ENCODE measurements at regions not wholly inside any gene's neighbourhood (a gene's known extent, or its start where the extent isn't known, plus 50 kb on each side); places are given as distances from the start of the nearest gene placed in this dataset.
"Not testable (repeated sequence)": the region's sequence is repeated elsewhere in the genome, so short reads cannot be mapped to it uniquely, and the experiment has no call there.

DNA sequence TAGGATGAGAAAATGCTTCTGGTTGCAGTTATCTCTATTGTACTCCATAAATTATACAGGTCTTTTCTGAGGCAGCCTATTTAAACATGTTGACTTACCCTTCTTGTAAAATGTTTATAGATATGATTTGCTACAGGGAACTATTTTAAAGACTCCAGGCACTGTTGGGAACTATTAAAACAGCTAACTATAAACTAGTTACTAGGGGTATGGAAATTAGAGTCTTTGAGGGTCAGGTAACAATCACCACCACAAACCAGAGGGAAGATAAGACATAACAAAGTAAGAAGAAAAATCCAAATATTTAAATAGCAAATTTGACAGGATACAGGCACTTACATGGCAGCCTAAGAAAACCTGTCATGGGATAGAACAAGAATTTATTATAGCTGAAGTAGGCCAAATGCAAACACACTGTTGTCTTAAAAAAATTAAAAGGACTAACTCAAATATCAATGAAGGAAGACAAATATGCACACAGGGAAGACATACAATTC is 251.0 kb upstream of the CWC22 start:
- CTCF ChIA-PET, result no interaction called here
- POLR2A ChIA-PET, result no interaction called here

DNA sequence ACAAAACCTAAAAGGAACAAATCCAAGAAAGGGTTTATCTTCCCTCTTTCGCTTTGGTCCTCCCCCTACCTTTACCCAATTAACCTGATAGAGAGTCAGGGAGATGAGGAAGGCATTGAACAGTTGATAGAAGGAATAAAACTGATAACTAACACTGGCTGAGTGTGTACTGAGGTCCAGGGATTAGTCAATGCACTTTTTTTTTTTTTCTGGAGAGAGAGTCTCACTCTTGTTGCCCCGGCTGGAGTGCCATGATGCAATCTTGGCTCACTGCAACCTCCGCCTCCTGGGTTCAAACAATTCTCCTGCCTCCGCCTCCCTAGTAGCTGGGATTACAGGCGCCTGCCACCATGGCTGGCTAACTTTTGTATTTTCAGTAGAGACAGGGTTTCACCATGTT is 250.2 kb upstream of the CWC22 start:
- POLR2A ChIA-PET, result no interaction called here
- CTCF ChIA-PET, result no interaction called here

DNA sequence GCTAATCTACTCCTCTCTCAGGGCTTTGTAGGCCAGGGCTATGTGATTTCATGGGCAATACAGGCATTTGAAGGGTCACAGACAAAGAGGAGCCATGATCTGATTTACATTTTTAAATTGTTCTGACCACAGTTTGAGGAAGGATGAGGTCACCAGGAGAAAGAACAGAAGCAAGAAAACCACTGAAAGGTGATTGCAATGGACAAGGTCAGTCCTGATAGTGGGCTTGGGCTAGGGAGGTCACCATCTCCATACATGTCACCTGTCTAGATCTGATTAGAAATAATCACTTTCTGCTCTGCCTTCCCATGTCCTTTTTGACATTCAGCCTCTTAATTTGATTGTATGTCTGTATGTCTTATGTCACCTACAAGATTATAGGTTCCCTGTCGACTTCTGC is 248.9 kb upstream of the CWC22 start:
- ChIA-PET POLR2A (interaction anchor here (0.6 kb wide), 1 partner anchor 137 kb away, joined by 3 read pairs; no protein-coding TSS in a partner anchor), CTCF (no interaction called here)

DNA sequence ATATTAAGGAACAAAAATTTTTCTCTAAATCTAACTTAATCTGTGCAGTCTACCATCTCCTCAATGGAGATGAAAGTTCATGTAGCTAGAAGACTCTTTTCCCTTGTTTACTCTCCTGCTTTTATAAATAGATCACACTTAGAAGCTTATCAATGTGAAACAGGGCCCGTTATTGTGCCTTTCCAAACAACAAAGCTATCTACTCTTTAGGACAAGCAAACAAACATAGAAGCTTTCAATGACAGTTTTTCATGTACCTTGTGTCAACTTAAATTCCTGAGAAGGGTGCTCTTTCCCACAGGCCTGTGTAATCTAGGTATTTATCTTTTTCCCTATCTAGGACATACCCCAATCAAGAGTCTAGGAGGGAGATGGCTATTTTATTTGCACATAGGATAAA is 247.8 kb upstream of the CWC22 start:
- ChIA-PET POLR2A (no interaction called here), CTCF (no interaction called here)

DNA sequence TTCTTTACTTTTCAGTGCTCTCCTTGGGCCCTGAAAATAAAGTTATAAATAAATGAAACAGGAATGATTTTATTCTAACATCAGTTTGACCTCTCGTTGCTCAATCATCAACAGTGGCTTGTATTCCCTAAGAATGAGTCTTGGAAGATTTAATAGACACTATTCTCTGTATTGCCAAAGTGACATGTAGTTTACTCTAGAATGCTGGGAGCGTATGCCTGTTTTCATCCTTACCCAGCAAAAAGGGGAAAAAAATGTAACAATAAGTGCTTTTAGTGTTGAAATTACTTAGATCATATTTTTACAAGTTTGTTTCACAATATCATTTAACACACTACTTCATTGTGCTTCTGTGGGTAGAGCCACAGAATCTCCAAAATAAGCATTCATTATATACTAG is 240.6 kb upstream of the CWC22 start:
- ChIA-PET POLR2A (no interaction called here), CTCF (no interaction called here)

DNA sequence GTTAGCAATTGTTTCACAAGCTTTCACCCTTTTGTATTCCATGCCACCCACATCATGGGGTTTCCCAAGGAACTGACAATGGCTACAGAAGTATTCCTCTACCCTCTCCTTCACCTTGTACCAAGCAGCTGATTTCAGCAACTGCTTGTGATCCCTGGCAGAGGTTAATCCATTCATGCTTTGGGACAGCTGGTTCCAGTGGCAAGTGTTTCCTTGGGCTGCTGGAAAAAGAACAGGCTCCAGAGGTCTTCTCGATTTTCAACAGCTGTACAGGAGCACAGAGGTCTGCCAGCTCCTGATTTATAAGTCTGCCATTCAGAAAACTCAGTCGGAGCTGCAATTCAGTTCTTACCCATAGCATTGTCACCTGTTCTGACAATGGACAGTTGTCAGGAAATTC is 239.2 kb upstream of the CWC22 start:
- POLR2A ChIA-PET, result no interaction called here
- CTCF ChIA-PET, result no interaction called here

DNA sequence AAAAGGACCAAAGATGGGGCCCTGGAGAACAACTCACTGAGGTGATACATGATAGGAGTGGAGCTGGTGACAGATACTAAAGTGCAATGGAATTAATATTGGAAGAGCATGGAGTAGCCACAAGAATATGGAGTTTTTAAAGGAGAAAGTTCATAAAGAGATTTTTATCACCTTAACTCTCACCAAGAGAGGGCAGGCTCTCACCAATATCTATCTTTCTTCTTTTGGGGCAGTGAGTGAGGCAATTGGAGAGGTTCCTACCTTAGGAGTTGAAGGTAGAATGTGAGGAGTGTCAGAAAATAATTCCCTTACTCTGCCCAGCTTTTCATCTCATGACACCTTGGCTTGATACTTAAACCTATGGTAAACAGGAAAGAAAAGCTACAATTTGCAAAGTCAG is 233.7 kb upstream of the CWC22 start:
- CTCF ChIA-PET, result no interaction called here
- POLR2A ChIA-PET, result no interaction called here

DNA sequence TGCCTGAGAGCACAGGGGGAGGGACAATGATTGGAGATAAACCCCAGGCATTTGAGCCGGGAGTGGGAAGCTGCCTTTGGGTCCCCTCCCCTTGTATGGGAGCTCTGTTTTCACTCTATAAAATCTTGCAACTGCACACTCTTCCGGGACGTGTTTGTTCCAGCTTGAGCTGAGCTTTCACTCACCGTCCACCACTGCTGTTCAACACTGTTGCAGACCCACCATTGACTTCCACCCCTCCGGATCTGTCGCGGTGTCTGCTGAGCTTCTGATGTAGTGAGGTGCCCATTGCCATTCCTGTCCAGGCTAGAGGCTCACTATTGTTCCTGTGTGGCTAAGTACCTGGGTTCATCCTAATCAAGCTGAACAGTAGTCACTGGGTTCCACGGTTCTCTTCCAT is 231.6 kb upstream of the CWC22 start:
- CTCF ChIA-PET, result no interaction called here

DNA sequence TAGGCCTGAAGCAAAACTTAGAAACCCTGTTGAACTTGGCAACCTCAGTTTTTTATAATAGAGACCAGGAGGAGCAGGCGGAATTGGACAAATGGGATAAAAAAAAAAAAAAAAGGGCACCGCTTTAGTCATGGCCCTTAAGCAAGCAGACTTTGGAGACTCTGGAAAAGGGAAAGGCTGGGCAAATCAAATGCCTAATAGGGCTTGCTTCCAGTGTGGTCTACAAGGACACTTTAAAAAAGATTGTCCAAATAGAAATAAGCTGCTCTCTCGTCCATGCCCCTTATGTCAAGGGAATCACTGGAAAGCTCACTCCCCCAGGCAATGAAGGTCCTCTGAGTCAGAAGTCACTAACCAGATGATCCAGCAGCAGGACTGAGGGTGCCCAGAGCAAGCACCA is 229.0 kb upstream of the CWC22 start:
- CTCF ChIA-PET, POLR2A ChIA-PET: not testable (repeated sequence)

More for the DNA sequence above, 231.6 kb upstream of the CWC22 start:
- POLR2A ChIA-PET, result no interaction called here

DNA sequence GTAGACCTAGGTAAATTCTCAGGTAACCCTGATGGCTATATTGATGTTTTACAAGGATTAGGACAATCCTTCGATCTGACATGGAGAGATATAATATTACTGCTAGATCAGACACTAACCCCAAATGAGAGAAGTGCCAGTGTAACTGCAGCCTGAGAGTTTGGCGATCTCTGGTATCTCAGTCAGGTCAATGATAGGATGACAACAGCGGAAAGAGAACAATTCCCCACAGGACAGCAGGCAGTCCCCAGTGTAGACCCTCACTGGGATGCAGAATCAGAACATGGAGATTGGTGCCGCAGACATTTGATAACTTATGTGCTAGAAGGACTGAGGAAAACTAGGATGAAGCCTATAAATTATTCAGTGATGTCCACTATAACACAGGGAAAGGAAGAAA is 228.4 kb upstream of the CWC22 start:
- POLR2A ChIA-PET, CTCF ChIA-PET: not testable (repeated sequence)

DNA sequence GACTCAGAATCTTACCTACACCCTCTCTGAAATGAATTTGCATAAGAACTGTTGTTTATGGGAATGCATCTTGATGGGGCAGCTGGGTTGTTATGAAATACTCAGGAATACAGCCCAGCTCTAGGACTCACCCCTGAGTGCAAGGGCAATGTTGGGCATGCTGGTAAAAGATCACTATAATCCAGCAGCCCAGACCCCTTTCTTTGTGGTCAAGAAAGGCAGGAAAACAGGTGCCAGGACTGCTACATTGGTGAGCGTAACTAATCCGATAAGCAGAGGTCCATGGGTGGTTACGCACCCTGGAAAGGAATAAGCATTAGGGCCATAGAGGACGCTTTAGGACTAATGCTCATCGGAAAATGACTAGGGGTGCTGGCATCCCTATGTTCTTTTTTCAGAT is 227.9 kb upstream of the CWC22 start:
- POLR2A ChIA-PET, CTCF ChIA-PET: not testable (repeated sequence)

DNA sequence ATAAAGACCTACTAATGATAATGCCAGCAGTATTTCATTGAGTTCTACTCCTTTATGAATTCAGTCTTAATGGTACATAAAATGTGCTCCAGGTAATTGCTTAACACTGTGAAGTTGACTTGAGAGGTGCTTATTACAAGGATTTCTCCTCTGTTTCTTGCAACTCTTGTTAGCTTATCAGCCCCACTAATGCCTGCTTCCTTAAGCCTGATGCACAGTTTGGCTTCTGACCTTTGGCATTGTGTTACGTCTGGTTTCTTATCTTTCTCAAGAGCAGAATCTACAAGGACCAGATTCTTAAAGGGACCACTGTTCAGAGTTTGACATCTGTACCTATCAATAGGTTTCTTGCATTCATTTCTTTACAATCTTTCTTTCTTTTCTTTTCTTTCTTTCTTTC is 223.9 kb upstream of the CWC22 start:
- POLR2A ChIA-PET, result no interaction called here
- CTCF ChIA-PET, result no interaction called here

DNA sequence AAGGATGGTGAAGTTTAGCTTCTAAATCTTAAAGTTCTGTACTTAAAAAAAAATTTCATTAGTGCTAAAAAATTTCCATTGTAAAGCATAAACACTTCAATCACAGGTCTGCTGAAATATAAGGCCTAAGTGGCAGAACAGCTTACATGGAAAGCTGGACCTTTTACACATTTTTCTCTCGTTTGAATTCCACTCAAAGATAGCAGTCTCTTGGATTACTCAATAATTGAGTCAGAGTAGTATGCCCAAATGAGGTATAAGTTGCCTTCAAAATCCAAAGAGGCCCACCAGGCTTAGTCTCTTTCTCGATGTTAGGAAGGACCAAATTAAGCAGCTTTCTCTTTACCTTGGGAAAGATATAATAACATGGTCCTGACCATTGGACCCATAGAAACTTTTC is 220.4 kb upstream of the CWC22 start:
- CTCF ChIA-PET, result no interaction called here
- POLR2A ChIA-PET, result no interaction called here

DNA sequence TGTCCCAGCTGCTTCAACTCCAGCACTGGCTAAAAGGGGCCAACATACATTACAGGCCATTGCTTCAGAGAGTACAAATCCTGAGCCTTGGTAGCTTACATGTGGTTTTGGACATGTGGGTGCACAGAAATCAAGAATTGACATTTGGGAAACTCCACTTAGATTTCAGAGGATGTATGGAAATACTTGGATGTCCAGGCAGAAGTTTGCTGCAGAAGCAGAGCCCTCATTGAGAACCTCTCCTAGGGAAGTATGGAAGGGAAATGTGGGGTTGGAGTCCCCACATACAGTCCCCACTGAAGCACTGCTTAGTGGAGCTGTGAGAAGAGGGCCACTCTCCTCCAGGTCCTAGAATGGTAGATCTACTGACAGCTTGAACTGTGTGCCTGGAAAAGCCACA is 218.0 kb upstream of the CWC22 start:
- ChIA-PET CTCF (no interaction called here), POLR2A (no interaction called here)

DNA sequence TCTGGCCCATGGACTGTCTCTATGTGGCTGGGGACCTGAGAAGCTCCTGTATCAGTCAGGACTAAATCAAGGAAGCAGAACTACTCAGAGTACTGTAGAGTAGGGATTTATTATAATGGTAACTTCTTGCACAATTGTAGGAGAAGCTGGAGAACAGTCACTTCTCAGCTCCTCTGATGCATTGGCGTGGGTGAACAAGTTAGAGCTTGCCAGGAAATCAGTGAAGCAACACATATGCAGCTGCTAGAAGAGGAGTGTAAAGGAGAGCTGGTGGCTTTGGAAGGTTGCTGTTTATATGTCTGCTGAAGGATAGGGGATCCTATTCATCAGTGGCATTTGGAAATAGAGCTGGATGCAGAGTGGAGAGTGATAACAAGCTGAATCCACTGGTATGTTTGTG is 215.5 kb upstream of the CWC22 start:
- ChIA-PET CTCF (no interaction called here), POLR2A (no interaction called here)

DNA sequence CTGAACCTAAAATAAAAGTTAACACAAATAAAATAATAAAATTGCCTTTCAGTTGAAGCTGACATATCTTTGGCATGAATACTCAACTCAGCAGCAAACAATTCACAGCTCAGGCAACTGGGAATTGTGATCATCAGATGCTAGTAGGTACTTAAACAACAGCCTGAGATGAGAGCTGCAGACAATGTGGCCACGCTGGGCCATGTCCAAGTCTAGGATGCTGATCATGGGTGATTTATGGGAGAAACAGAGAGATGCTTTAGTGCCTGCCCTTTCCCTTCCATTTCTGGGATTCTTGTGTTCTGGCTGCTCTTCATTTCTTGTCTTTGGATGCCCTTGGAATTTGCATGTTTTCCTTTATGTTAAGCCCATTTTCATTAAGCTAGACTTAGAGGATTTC is 212.4 kb upstream of the CWC22 start:
- CTCF ChIA-PET, result no interaction called here

DNA sequence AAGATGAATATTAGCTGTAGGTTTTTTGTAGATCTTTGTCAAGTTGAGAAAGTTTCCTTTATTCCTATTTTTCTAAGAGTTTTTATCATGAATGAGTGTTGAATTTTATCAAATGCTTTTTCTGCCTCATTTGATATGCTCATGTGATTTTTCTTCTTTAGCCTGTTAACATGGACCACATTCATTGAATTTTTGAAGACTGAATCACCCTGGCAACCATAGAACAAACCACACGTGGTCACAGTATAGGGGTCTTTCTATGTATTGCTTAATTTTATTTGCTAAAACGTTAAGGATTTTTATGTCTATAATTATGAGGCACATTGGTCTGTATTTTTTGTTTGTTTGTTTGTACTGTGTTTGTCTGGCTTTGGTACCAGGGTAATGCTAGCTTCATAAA is 201.7 kb upstream of the CWC22 start:
- ChIA-PET CTCF (no interaction called here), POLR2A (no interaction called here)

More for the DNA sequence above, 212.4 kb upstream of the CWC22 start:
- POLR2A ChIA-PET, result no interaction called here

DNA sequence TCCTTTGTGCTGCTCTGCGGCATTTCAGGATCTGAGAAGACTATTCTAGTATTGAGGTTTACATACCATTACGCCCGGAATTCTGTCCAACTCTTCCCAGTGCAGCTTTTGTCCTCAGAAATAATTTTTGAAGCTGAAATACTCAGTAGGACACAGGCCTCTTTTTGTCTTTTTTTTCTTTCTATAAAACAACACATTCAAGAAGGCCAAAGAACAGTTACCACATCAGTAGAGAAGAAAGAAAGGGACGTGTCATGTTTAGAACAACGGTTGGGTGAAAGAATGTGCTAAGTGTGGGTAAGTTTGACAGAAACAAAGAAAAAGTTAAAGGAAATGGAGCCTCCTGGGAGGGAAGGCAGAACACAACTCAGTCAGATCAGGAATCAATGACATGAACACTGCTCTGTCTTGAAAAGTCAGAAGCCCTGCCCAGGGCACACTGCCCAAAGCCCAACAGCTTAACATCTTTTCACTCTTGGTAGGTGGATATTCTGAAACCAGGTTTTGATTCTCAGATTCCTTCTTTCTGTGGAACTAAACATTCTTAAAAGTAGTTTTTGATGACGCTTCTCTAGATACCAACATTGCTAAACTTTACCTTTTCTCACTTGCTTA is 198.6 kb upstream of the CWC22 start:
- POLR2A ChIA-PET, result no interaction called here
- CTCF ChIA-PET, result interaction anchor here (0.6 kb wide), 1 partner anchor 10 kb away, joined by 3 read pairs; no protein-coding TSS in a partner anchor

DNA sequence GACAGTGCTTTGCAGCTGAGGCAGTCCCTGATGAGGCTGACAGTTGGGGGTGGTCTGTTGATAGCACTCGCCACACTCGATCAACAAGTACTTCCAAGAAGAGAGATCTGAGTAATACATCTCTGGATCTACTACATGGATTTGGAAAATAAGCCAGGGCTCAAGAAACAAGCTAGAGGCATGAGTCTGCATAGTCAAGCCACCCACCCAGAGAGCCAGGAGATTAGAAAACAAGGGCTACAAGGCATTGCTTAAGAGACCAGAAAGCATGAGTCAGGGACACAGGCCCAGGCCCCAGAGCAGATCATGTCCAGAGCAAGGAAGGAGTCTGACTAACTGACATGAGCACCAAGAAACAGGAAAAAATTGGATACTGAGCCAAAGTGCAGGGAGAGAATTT is 196.9 kb upstream of the CWC22 start:
- ChIA-PET POLR2A (no interaction called here), CTCF (no interaction called here)

DNA sequence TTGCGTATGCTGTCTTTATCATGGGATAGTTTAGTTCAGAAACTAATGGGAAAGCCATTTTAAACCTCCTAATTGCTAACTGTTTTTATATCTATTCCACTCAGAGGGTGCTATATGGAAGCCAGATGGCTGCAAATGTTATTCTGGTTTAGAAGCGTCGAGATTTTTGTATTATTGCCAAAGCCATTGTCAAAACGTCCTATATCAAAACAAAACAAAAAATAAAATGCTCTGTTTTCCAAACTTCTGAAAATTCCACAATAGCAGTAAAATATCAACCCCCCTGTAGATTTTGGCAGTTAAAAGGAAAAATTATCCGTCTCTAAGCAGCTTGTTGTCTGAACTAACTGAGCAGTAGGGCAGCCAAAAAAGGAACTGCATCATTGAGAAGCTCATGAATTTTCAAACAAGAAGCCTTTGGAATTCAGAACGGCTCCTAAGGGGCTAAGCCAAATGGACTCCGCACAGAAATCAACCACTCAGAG is 195.4 kb upstream of the CWC22 start:
- ChIA-PET POLR2A (no interaction called here), CTCF (no interaction called here)

DNA sequence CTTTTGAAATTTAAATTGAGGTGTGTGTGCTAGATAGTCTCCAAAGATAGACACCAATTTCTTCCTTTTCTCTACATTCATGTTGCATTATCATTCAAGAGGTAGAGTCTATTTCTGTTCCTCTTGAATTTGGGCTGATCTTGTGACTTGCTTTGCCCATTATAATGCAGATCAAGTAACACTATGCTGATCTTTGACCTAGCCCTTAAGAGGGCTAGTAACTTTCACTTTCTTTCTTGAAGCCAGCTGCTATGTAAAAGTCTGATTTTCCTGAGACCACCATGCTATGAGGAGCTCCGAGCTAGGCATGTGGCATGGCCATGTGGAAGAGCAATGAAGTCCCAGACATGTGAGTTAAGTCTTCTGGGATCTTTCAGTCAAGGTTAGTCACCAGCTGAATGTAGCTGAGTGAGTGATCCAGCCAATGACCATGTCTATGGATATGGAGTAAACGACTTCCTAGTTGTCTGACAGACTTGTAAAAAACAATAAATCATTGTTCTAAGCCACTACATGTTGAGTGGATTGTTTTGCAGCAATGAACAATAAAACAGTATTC is 189.4 kb upstream of the CWC22 start:
- ChIA-PET CTCF (no interaction called here), POLR2A (no interaction called here)

DNA sequence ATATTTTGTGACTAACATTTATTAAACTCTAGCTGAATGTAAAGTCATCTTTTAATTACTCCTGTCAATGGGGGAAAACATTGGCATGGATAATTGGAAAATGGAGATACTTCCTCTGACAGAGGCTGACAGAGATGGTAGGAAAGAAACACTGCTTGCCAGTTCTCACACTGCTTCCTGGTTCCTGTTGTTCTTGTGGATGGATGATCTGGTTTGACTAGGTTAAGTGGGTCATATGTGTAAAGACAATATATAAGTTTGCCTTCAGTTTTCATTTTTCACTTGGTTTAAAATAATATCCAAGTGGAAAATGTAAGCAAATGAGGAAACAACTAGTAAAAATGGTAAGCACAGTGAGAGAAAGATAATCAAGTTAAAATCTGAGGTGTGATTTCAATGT is 188.8 kb upstream of the CWC22 start:
- CTCF ChIA-PET, result no interaction called here
- POLR2A ChIA-PET, result no interaction called here

All from activated CD8-positive, alpha-beta memory T cell treated with anti-CD3 and anti-CD28 coated beads for 36 hours (primary cell).